NT2/D1 (cell line): ENCODE measurements at regions not wholly inside any gene's neighbourhood (a gene's known extent, or its start where the extent isn't known, plus 50 kb on each side); places are given as distances from the start of the nearest gene placed in this dataset.
"Not testable (repeated sequence)": the region's sequence is repeated elsewhere in the genome, so short reads cannot be mapped to it uniquely, and the experiment has no call there.

ENCODE experiments used
- DNase-seq: peaks from one replicate; pipeline ENCODE4 v3.0.0-alpha.2; 2011; ENCODE audit warnings: low read depth, low spot score
- H3K27me3 ChIP-seq: 2 replicates; pipeline ENCODE4 v1.6.0; 2011; ENCODE audit warnings: mild to moderate bottlenecking; ENCODE audit not compliant: insufficient read length, insufficient read depth
- H3K36me3 ChIP-seq: 2 replicates; pipeline ENCODE4 v1.6.1; 2011; ENCODE audit warnings: mild to moderate bottlenecking, low read length, mixed read lengths; ENCODE audit not compliant: insufficient read depth, insufficient read length
- H3K4me1 ChIP-seq: 2 replicates; pipeline ENCODE4 v1.5.1; 2011; ENCODE audit not compliant: insufficient read depth, insufficient read length
- H3K4me3 ChIP-seq: 2 replicates; pipeline ENCODE4 v1.5.1; 2011; ENCODE audit warnings: low read depth; ENCODE audit not compliant: insufficient read length
- H3K9ac ChIP-seq: 2 replicates; pipeline ENCODE4 v1.6.0; 2011; ENCODE audit warnings: low read depth; ENCODE audit not compliant: insufficient read length
- H3K9me3 ChIP-seq: 2 replicates; pipeline ENCODE4 v1.5.1; 2011; ENCODE audit warnings: mild to moderate bottlenecking, low read length; ENCODE audit not compliant: insufficient read depth
- SUZ12 ChIP-seq: IDR thresholded peaks from 2 replicates; pipeline ENCODE4 v1.6.1; 2011; ENCODE audit not compliant: insufficient read length, insufficient read depth; ENCODE audit errors: extremely low read depth
- YY1 ChIP-seq: IDR thresholded peaks from 2 replicates; pipeline ENCODE4 v1.6.1; 2011; ENCODE audit not compliant: insufficient read length, insufficient read depth
- ZNF274 ChIP-seq: IDR thresholded peaks from 2 replicates; pipeline ENCODE4 v1.6.1; 2011; ENCODE audit warnings: mild to moderate bottlenecking, low read depth, low read length

- Histone ChIP-seq H3K36me3 (no peaks in the 10 kb centered on the region), H3K4me1 (no peaks in the 10 kb centered on the region), H3K4me3 (no peak overlapping the region), H3K27me3 (no peaks in the 10 kb centered on the region), H3K9me3 (no peaks in the 10 kb centered on the region), H3K9ac (no peak overlapping the region)
- TF ChIP-seq SUZ12 (no peak), ZNF274 (no peak), YY1 (no peak)
- no peak for DNase-seq
Observed at GRCh38 chr6:112600168-112600567, 253.0 kb downstream of the RFPL4B start.

GRCh38 chr6:112603726-112604125, 256.6 kb downstream of the RFPL4B start:
- Histone ChIP-seq H3K36me3 (no peaks in the 10 kb centered on the region), H3K27me3 (no peaks in the 10 kb centered on the region), H3K4me3 (no peak overlapping the region), H3K9me3 (peaks cover 13% of the 10 kb centered on the region; the same call in 1 of the 2 replicates), H3K4me1 (no peaks in the 10 kb centered on the region), H3K9ac (no peak overlapping the region)
- TF ChIP-seq ZNF274: no peak
- no peak for TF ChIP-seq SUZ12
- TF ChIP-seq YY1: no peak
- DNase-seq: no peak

- DNase-seq: no peak
- H3K4me1 ChIP-seq: no peaks in the 10 kb centered on the region
- H3K4me3 ChIP-seq: no peak overlapping the region
- no peaks in the 10 kb centered on the region for H3K36me3 ChIP-seq
- TF ChIP-seq ZNF274 (no peak), SUZ12 (no peak), YY1 (no peak)
- no peaks in the 10 kb centered on the region for H3K27me3 ChIP-seq
- H3K9ac ChIP-seq: no peak overlapping the region
- H3K9me3 ChIP-seq: peaks cover 26% of the 10 kb centered on the region; the same call in 1 of the 2 replicates
Observed at GRCh38 chr6:112606656-112607435, 259.7 kb downstream of the RFPL4B start.

- H3K4me1 ChIP-seq, H3K36me3 ChIP-seq, H3K9ac ChIP-seq, H3K27me3 ChIP-seq, DNase-seq, H3K4me3 ChIP-seq: not testable (repeated sequence)
- peaks cover 26% of the 10 kb centered on the region; the same call in 1 of the 2 replicates for H3K9me3 ChIP-seq
Observed at GRCh38 chr6:112608925-112609324, 261.8 kb downstream of the RFPL4B start.

GRCh38 chr6:112613410-112613809, 266.3 kb downstream of the RFPL4B start:
- no peaks in the 10 kb centered on the region for H3K27me3 ChIP-seq
- TF ChIP-seq SUZ12 (no peak), YY1 (no peak), ZNF274 (no peak)
- no peak for DNase-seq
- no peak overlapping the region for H3K4me3 ChIP-seq
- no peaks in the 10 kb centered on the region for H3K36me3 ChIP-seq
- no peaks in the 10 kb centered on the region for H3K4me1 ChIP-seq
- peaks cover 17% of the 10 kb centered on the region; the same call in 1 of the 2 replicates for H3K9me3 ChIP-seq
- H3K9ac ChIP-seq: no peak overlapping the region

- no peak overlapping the region for H3K9ac ChIP-seq
- TF ChIP-seq SUZ12 (no peak), ZNF274 (no peak), YY1 (no peak)
- H3K9me3 ChIP-seq: no peaks in the 10 kb centered on the region
- DNase-seq: peak; percentile 2
- H3K4me3 ChIP-seq: no peak overlapping the region
- no peaks in the 10 kb centered on the region for H3K36me3 ChIP-seq
- no peaks in the 10 kb centered on the region for H3K27me3 ChIP-seq
- H3K4me1 ChIP-seq: no peaks in the 10 kb centered on the region
Observed at GRCh38 chr6:112618849-112619248, 271.7 kb downstream of the RFPL4B start.

- no peaks in the 10 kb centered on the region for H3K27me3 ChIP-seq
- no peaks in the 10 kb centered on the region for H3K36me3 ChIP-seq
- H3K4me3 ChIP-seq: no peak overlapping the region
- DNase-seq: no peak
- H3K9ac ChIP-seq: no peak overlapping the region
- H3K4me1 ChIP-seq: no peaks in the 10 kb centered on the region
- TF ChIP-seq ZNF274: no peak
- no peak for TF ChIP-seq YY1
- no peak for TF ChIP-seq SUZ12
- no peaks in the 10 kb centered on the region for H3K9me3 ChIP-seq
Observed at GRCh38 chr6:112620812-112621569, 273.9 kb downstream of the RFPL4B start.

GRCh38 chr6:112622036-112622435, 274.9 kb downstream of the RFPL4B start:
- no peak overlapping the region for H3K4me3 ChIP-seq
- DNase-seq: peak; percentile 3
- no peaks in the 10 kb centered on the region for H3K27me3 ChIP-seq
- H3K9ac ChIP-seq: no peak overlapping the region
- no peaks in the 10 kb centered on the region for H3K4me1 ChIP-seq
- no peaks in the 10 kb centered on the region for H3K9me3 ChIP-seq
- no peak for TF ChIP-seq YY1
- TF ChIP-seq SUZ12: no peak
- no peak for TF ChIP-seq ZNF274
- H3K36me3 ChIP-seq: no peaks in the 10 kb centered on the region
